Hepatocyte (in vitro differentiated cells): ENCODE measurements at regions not wholly inside any gene's neighbourhood (a gene's known extent, or its start where the extent isn't known, plus 50 kb on each side); places are given as distances from the start of the nearest gene placed in this dataset.
"Not testable (repeated sequence)": the region's sequence is repeated elsewhere in the genome, so short reads cannot be mapped to it uniquely, and the experiment has no call there.

Source experiments
- DNase-seq: peaks from one replicate; pipeline ENCODE4 v3.0.0-alpha.2; 2016; ENCODE audit warnings: low spot score
- H2AFZ ChIP-seq: fragments of 200-600 bp; sonication (generic); 2 replicates; pipeline ENCODE4 v1.6.0; 2016; ENCODE audit warnings: antibody characterized with exemption, mild to moderate bottlenecking
- H3K27ac ChIP-seq: fragments of 200-600 bp; sonication (generic); 2 replicates; pipeline ENCODE4 v1.5.1; 2016; ENCODE audit warnings: mild to moderate bottlenecking
- H3K27me3 ChIP-seq: fragments of 200-600 bp; sonication (generic); 2 replicates; pipeline ENCODE4 v1.6.1; 2016
- H3K36me3 ChIP-seq: fragments of 200-600 bp; sonication (generic); replicated peaks from 2 replicates; pipeline ENCODE4 v1.5.1; 2016; ENCODE audit warnings: low read depth; ENCODE audit not compliant: insufficient read depth
- H3K4me1 ChIP-seq: fragments of 200-600 bp; sonication (generic); 2 replicates; pipeline ENCODE4 v1.5.1; 2016; ENCODE audit warnings: mild to moderate bottlenecking, moderate library complexity; ENCODE audit not compliant: insufficient read depth
- H3K4me2 ChIP-seq: fragments of 200-600 bp; sonication (generic); 2 replicates; pipeline ENCODE4 v1.6.0; 2016
- H3K4me3 ChIP-seq: fragments of 200-600 bp; sonication (generic); 2 replicates; pipeline ENCODE4 v1.5.1; 2016; ENCODE audit warnings: mild to moderate bottlenecking
- H3K79me2 ChIP-seq: fragments of 200-600 bp; sonication (generic); 2 replicates; pipeline ENCODE4 v1.6.0; 2017; ENCODE audit warnings: mild to moderate bottlenecking
- H3K9me2 ChIP-seq: fragments of 200-600 bp; sonication (generic); replicated peaks from 2 replicates; pipeline ENCODE4 v1.6.0; 2017; ENCODE audit warnings: mild to moderate bottlenecking; ENCODE audit not compliant: insufficient read depth
- H3K9me3 ChIP-seq: fragments of 200-600 bp; sonication (generic); 2 replicates; pipeline ENCODE4 v1.5.1; 2016; ENCODE audit warnings: low read depth, mild to moderate bottlenecking
- H4K20me1 ChIP-seq: fragments of 200-600 bp; sonication (generic); 2 replicates; pipeline ENCODE4 v1.6.0; 2016; ENCODE audit warnings: mild to moderate bottlenecking; ENCODE audit not compliant: insufficient read depth, poor library complexity, severe bottlenecking
- EZH2 ChIP-seq: fragments of 200-600 bp; sonication (generic); IDR thresholded peaks from 2 replicates; pipeline ENCODE4 v1.6.1; 2016; ENCODE audit warnings: antibody characterized with exemption, mild to moderate bottlenecking, borderline replicate concordance
- EZH2phosphoT487 ChIP-seq: fragments of 200-600 bp; sonication (generic); IDR thresholded peaks from one replicate; pipeline ENCODE4 v1.6.1; 2018; ENCODE audit warnings: antibody characterized with exemption, mild to moderate bottlenecking, low read depth, moderate library complexity; ENCODE audit not compliant: unreplicated experiment, severe bottlenecking
- WGBS: methylation state at CpG from one replicate; pipeline ENCODE4 v1.1.6; 2016; ENCODE audit warnings: low lambda C conversion rate; ENCODE audit errors: missing lambda C conversion rate; 5-methylcytosine and 5-hydroxymethylcytosine counted together
- TF ChIP-seq, protein P1 (sequence below): fragments of 200-600 bp; sonication (generic); IDR thresholded peaks from 2 replicates; pipeline ENCODE4 v1.5.1; 2016; ENCODE audit warnings: antibody characterized with exemption, mild to moderate bottlenecking; ENCODE audit not compliant: poor library complexity

DNA sequence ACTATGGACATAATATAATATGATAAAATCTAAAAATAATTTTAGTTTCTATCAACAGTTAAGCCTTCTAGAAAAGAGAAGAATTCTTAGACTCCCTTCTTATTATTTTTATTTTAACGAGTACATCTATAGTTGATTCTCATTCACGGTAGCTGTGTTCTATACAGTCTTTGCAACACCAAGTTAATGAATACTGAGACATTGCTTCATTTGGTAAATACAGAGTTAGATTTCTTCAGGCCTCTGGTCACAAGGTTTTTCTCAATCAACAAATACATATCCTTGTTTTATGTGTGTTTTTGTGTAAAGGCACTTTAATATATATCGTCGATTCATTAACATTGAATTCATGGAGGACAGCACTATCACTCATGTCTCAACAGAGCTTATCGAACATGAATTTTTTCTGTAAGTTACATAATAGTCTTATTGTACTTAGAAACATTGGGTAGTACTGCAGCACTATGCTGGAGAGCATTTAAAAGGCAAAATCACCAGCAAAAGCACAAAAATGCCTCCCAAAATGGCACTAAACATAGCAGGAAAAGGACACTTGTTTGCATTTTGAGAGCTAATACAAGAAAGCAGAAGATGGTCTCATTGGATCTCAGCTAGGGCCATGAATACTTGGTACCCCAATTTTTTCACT lies 239.0 kb downstream of the FGF10 start:
- H3K9me2 ChIP-seq, result no peaks in the 10 kb centered on the region
- no peak for TF ChIP-seq EZH2
- TF ChIP-seq, protein P1, sequence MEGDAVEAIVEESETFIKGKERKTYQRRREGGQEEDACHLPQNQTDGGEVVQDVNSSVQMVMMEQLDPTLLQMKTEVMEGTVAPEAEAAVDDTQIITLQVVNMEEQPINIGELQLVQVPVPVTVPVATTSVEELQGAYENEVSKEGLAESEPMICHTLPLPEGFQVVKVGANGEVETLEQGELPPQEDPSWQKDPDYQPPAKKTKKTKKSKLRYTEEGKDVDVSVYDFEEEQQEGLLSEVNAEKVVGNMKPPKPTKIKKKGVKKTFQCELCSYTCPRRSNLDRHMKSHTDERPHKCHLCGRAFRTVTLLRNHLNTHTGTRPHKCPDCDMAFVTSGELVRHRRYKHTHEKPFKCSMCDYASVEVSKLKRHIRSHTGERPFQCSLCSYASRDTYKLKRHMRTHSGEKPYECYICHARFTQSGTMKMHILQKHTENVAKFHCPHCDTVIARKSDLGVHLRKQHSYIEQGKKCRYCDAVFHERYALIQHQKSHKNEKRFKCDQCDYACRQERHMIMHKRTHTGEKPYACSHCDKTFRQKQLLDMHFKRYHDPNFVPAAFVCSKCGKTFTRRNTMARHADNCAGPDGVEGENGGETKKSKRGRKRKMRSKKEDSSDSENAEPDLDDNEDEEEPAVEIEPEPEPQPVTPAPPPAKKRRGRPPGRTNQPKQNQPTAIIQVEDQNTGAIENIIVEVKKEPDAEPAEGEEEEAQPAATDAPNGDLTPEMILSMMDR, result no peak
- TF ChIP-seq EZH2phosphoT487, result no peak
- peaks cover 6% of the 10 kb centered on the region for H3K9me3 ChIP-seq
- no peak overlapping the region for H3K4me2 ChIP-seq
- no peak for DNase-seq
- no peaks in the 10 kb centered on the region for H3K79me2 ChIP-seq
- no peaks in the 10 kb centered on the region for H3K36me3 ChIP-seq
- H4K20me1 ChIP-seq, result no peaks in the 10 kb centered on the region
- H3K4me3 ChIP-seq, result no peak overlapping the region
- no peak overlapping the region for H2AFZ ChIP-seq
- no peaks in the 10 kb centered on the region for H3K4me1 ChIP-seq
- 96% methylated on average over 5 of the region's 5 CpGs for WGBS
- H3K27ac ChIP-seq, result no peak overlapping the region
- no peaks in the 10 kb centered on the region for H3K27me3 ChIP-seq

DNA sequence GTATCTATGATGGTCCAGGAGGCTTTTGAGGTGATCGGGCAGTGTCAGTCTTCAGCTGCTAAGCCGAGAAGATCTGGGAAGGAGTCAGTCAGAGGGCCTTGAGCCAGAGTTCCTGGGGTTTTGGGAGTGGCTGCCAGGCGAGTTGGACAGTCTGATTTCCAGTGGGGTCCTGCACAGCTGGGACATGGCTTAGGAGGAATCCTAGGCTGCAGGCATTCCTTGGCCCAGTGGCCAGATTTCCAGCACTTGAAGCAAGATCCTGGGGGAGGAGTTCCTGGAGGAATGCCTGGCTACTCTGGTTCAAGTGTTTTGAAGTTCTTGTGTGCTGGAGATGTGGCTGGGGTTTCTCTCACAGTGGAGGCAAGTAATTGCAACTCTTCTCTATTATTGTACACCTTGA lies 271.3 kb downstream of the FGF10 start:
- H3K4me2 ChIP-seq, H3K79me2 ChIP-seq: not testable (repeated sequence)

DNA sequence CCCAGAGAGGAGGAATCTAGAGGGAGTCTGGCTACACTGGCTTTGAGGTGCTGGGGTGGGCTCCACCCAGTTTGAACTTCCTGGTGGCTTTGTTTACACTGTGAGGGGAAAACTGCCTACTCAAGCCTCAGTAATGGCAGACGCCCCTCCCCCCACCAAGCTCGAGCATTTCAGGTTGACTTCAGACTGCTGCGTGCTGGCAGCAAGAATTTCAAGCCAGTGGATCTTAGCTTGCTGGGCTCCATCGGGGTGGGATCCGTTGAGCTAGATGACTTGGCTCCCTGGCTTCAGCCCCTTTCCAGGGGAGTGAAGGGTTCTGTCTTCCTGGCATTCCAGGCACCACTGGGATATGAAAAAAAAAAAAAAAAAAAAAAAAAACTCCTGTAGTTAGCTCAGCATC lies 281.0 kb downstream of the FGF10 start:
- WGBS, result 53% methylated on average over 5 of the region's 5 CpGs

More for the DNA sequence above, 271.3 kb downstream of the FGF10 start:
- not testable (repeated sequence) for H3K36me3 ChIP-seq, H4K20me1 ChIP-seq, H3K27me3 ChIP-seq, H3K4me1 ChIP-seq, DNase-seq, H3K9me2 ChIP-seq, H3K9me3 ChIP-seq, H3K27ac ChIP-seq, H2AFZ ChIP-seq, H3K4me3 ChIP-seq
- WGBS, result 65% methylated on average over 3 of the region's 3 CpGs

DNA sequence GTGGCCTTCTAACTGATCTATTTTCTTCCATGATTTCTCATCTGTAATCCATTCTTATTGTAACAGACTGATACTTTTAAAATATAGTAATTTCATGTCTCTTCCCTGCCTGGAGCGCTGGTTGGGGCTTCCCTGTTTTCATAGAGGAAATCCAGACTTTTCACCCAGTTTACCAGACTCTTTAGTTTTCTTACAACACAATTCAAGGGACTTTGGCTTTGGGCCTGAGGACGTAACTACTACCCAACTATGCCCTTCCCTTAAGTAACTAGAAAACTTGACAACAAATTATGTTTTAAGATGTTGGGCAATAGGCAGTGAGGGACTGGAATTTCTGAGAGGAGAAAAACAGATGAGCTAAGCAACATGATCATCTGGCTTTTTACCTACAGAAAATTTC lies 289.6 kb downstream of the FGF10 start:
- no peaks in the 10 kb centered on the region for H3K9me2 ChIP-seq
- no peaks in the 10 kb centered on the region for H3K36me3 ChIP-seq
- H3K4me2 ChIP-seq, result no peak overlapping the region
- no peaks in the 10 kb centered on the region for H4K20me1 ChIP-seq
- no peak overlapping the region for H3K27ac ChIP-seq
- no peaks in the 10 kb centered on the region for H3K9me3 ChIP-seq
- H3K4me1 ChIP-seq, result no peaks in the 10 kb centered on the region
- H3K4me3 ChIP-seq, result no peak overlapping the region
- no peaks in the 10 kb centered on the region for H3K79me2 ChIP-seq
- DNase-seq, result no peak
- 83% methylated on average over 2 of the region's 2 CpGs for WGBS
- TF ChIP-seq, protein P1, result no peak
- TF ChIP-seq EZH2, result no peak
- TF ChIP-seq EZH2phosphoT487, result no peak
- H3K27me3 ChIP-seq, result no peaks in the 10 kb centered on the region
- no peak overlapping the region for H2AFZ ChIP-seq

More for the DNA sequence above, 281.0 kb downstream of the FGF10 start:
- not testable (repeated sequence) for H3K4me3 ChIP-seq, DNase-seq, H3K4me1 ChIP-seq, H3K9me3 ChIP-seq, H3K36me3 ChIP-seq, H3K27me3 ChIP-seq, H4K20me1 ChIP-seq, H2AFZ ChIP-seq, H3K9me2 ChIP-seq, H3K4me2 ChIP-seq, H3K79me2 ChIP-seq, H3K27ac ChIP-seq
